Effector memory CD8-positive, alpha-beta T cell (primary cell): ENCODE measurements at regions not wholly inside any gene's neighbourhood (a gene's known extent, or its start where the extent isn't known, plus 50 kb on each side); places are given as distances from the start of the nearest gene placed in this dataset.

Source experiments
- ATAC-seq: fragments of 150-1000 bp; cut with Tn5 transposase; replicated peaks from 2 replicates; pipeline ENCODE4 v1.10.0; 2021; ENCODE audit warnings: mild to moderate bottlenecking, moderate library complexity
- DNase-seq, 3 experiments: peaks; one replicate each; pipeline ENCODE4 v3.0.0; 2021
- H3K27ac Mint-ChIP-seq, 2 donors: one replicate each; pipeline ENCODE4 v1.8.0; 2022; ENCODE audit warnings: mild to moderate bottlenecking in 2 of 2, mixed read lengths in 2 of 2, moderate library complexity in 2 of 2
- H3K27me3 Mint-ChIP-seq, 2 donors: one replicate each; pipeline ENCODE4 v1.8.0; 2022; ENCODE audit warnings: mixed read lengths in 2 of 2
- H3K36me3 Mint-ChIP-seq: one replicate; pipeline ENCODE4 v1.8.0; 2022; ENCODE audit warnings: mild to moderate bottlenecking, moderate library complexity, mixed read lengths; ENCODE audit not compliant: insufficient read depth
- H3K4me1 Mint-ChIP-seq, 2 donors: one replicate each; pipeline ENCODE4 v1.8.0; 2022; ENCODE audit warnings: low read depth in 2 of 2, mixed read lengths in 2 of 2
- H3K4me3 Mint-ChIP-seq, 2 donors: one replicate each; pipeline ENCODE4 v1.8.0; 2022; ENCODE audit warnings: mild to moderate bottlenecking in 2 of 2, mixed read lengths in 2 of 2, moderate library complexity in 2 of 2
- H3K9me3 Mint-ChIP-seq, 2 donors: one replicate each; pipeline ENCODE4 v1.8.0; 2022; ENCODE audit warnings: mixed read lengths in 2 of 2

GRCh38 chr6:153435787-153436186, 304.7 kb upstream of the RGS17 start:
- no peak overlapping the region for H3K27ac Mint-ChIP-seq
- ATAC-seq (no peak), DNase-seq (no peak)
- H3K9me3 Mint-ChIP-seq: peaks cover 0 to 3% of the 10 kb centered on the region in 2 donors
- H3K27me3 Mint-ChIP-seq: no peaks in the 10 kb centered on the region
- no peak overlapping the region for H3K4me3 Mint-ChIP-seq
- H3K4me1 Mint-ChIP-seq: no peaks in the 10 kb centered on the region
- no peaks in the 10 kb centered on the region for H3K36me3 Mint-ChIP-seq

GRCh38 chr6:153425536-153425935, 294.5 kb upstream of the RGS17 start:
- Mint-ChIP-seq H3K4me3 (no peak overlapping the region), H3K27me3 (no peaks in the 10 kb centered on the region), H3K36me3 (no peaks in the 10 kb centered on the region), H3K27ac (no peak overlapping the region), H3K4me1 (no peaks in the 10 kb centered on the region), H3K9me3 (peaks cover 0 to 8% of the 10 kb centered on the region in 2 donors)
- ATAC-seq: no peak
- DNase-seq: no peak

- no peaks in the 10 kb centered on the region for H3K4me1 Mint-ChIP-seq
- no peaks in the 10 kb centered on the region for H3K27me3 Mint-ChIP-seq
- peaks cover 0 to 5% of the 10 kb centered on the region in 2 donors for H3K9me3 Mint-ChIP-seq
- H3K27ac Mint-ChIP-seq: no peak overlapping the region
- H3K36me3 Mint-ChIP-seq: no peaks in the 10 kb centered on the region
- no peak overlapping the region for H3K4me3 Mint-ChIP-seq
- ATAC-seq: no peak
- no peak for DNase-seq
Measured at GRCh38 chr6:153424719-153425400, 293.8 kb upstream of the RGS17 start.

GRCh38 chr6:153412519-153412918, 281.4 kb upstream of the RGS17 start:
- Mint-ChIP-seq H3K27ac (no peak overlapping the region), H3K4me1 (no peaks in the 10 kb centered on the region), H3K36me3 (no peaks in the 10 kb centered on the region)

GRCh38 chr6:153411070-153411648, 280.1 kb upstream of the RGS17 start:
- no peaks in the 10 kb centered on the region for H3K36me3 Mint-ChIP-seq
- H3K4me3 Mint-ChIP-seq: no peak overlapping the region
- H3K9me3 Mint-ChIP-seq: peaks cover 0 to 2% of the 10 kb centered on the region in 2 donors
- no peaks in the 10 kb centered on the region for H3K27me3 Mint-ChIP-seq
- H3K27ac Mint-ChIP-seq: no peak overlapping the region
- ATAC-seq (no peak), DNase-seq (no peak)
- H3K4me1 Mint-ChIP-seq: no peaks in the 10 kb centered on the region

More at GRCh38 chr6:153412519-153412918, 281.4 kb upstream of the RGS17 start:
- ATAC-seq (no peak), DNase-seq (no peak)
- H3K4me3 Mint-ChIP-seq: no peak overlapping the region
- no peaks in the 10 kb centered on the region for H3K27me3 Mint-ChIP-seq
- peaks cover 0 to 2% of the 10 kb centered on the region in 2 donors for H3K9me3 Mint-ChIP-seq

- H3K27ac Mint-ChIP-seq: no peak overlapping the region
Measured at GRCh38 chr6:153405931-153406330, 274.8 kb upstream of the RGS17 start.

GRCh38 chr6:153401751-153402150, 270.7 kb upstream of the RGS17 start:
- H3K27ac Mint-ChIP-seq: no peak overlapping the region
- H3K4me3 Mint-ChIP-seq: no peak overlapping the region
- ATAC-seq (no peak), DNase-seq (no peak)
- H3K4me1 Mint-ChIP-seq: no peaks in the 10 kb centered on the region
- peaks cover 0 to 5% of the 10 kb centered on the region in 2 donors for H3K9me3 Mint-ChIP-seq
- no peaks in the 10 kb centered on the region for H3K27me3 Mint-ChIP-seq
- H3K36me3 Mint-ChIP-seq: no peaks in the 10 kb centered on the region

More at GRCh38 chr6:153405931-153406330, 274.8 kb upstream of the RGS17 start:
- Mint-ChIP-seq H3K36me3 (no peaks in the 10 kb centered on the region), H3K27me3 (no peaks in the 10 kb centered on the region), H3K4me1 (no peaks in the 10 kb centered on the region), H3K4me3 (no peak overlapping the region), H3K9me3 (peaks cover 0 to 2% of the 10 kb centered on the region in 2 donors)
- ATAC-seq (no peak), DNase-seq (no peak)

- Mint-ChIP-seq H3K27me3 (no peaks in the 10 kb centered on the region), H3K9me3 (peaks cover 0 to 5% of the 10 kb centered on the region in 2 donors)
- DNase-seq: no peak
Measured at GRCh38 chr6:153392156-153392555, 261.1 kb upstream of the RGS17 start.

GRCh38 chr6:153373869-153374268, 242.8 kb upstream of the RGS17 start:
- Mint-ChIP-seq H3K4me3 (no peak overlapping the region), H3K27me3 (peaks cover 0 to 18% of the 10 kb centered on the region in 2 donors), H3K27ac (no peak overlapping the region), H3K36me3 (no peaks in the 10 kb centered on the region), H3K4me1 (no peaks in the 10 kb centered on the region), H3K9me3 (no peaks in the 10 kb centered on the region)
- DNase-seq (no peak), ATAC-seq (no peak)

More at GRCh38 chr6:153392156-153392555, 261.1 kb upstream of the RGS17 start:
- H3K4me1 Mint-ChIP-seq: no peaks in the 10 kb centered on the region
- H3K27ac Mint-ChIP-seq: no peak overlapping the region
- no peak for ATAC-seq
- H3K36me3 Mint-ChIP-seq: no peaks in the 10 kb centered on the region
- no peak overlapping the region for H3K4me3 Mint-ChIP-seq

GRCh38 chr6:153368131-153368530, 237.0 kb upstream of the RGS17 start:
- Mint-ChIP-seq H3K36me3 (no peaks in the 10 kb centered on the region), H3K4me1 (no peaks in the 10 kb centered on the region), H3K9me3 (peaks cover 0 to 3% of the 10 kb centered on the region in 2 donors), H3K27me3 (peaks cover 0 to 18% of the 10 kb centered on the region in 2 donors), H3K4me3 (no peak overlapping the region), H3K27ac (no peak overlapping the region)
- DNase-seq: no peak
- no peak for ATAC-seq

- Mint-ChIP-seq H3K4me3 (no peak overlapping the region), H3K9me3 (peaks cover 0 to 8% of the 10 kb centered on the region in 2 donors), H3K27ac (no peak overlapping the region), H3K36me3 (no peaks in the 10 kb centered on the region), H3K27me3 (peaks cover 0 to 18% of the 10 kb centered on the region in 2 donors), H3K4me1 (no peaks in the 10 kb centered on the region)
- DNase-seq (no peak), ATAC-seq (no peak)
Measured at GRCh38 chr6:153367021-153367420, 235.9 kb upstream of the RGS17 start.

GRCh38 chr6:153357391-153357790, 226.3 kb upstream of the RGS17 start:
- Mint-ChIP-seq H3K4me3 (no peak overlapping the region), H3K4me1 (no peaks in the 10 kb centered on the region), H3K9me3 (peaks cover 0 to 5% of the 10 kb centered on the region in 2 donors), H3K27ac (no peak overlapping the region), H3K27me3 (peaks cover 0 to 8% of the 10 kb centered on the region in 2 donors), H3K36me3 (no peaks in the 10 kb centered on the region)
- no peak for ATAC-seq
- DNase-seq: no peak

- Mint-ChIP-seq H3K9me3 (no peaks in the 10 kb centered on the region), H3K4me1 (no peaks in the 10 kb centered on the region), H3K4me3 (no peak overlapping the region), H3K27me3 (no peaks in the 10 kb centered on the region), H3K27ac (no peak overlapping the region), H3K36me3 (no peaks in the 10 kb centered on the region)
- ATAC-seq: no peak
- no peak for DNase-seq
Measured at GRCh38 chr6:153340568-153340967, 209.5 kb upstream of the RGS17 start.

- H3K9me3 Mint-ChIP-seq: peaks cover 0 to 6% of the 10 kb centered on the region in 2 donors
- no peaks in the 10 kb centered on the region for H3K27me3 Mint-ChIP-seq
- ATAC-seq: no peak
- H3K36me3 Mint-ChIP-seq: no peaks in the 10 kb centered on the region
- DNase-seq: no peak
- H3K4me1 Mint-ChIP-seq: no peaks in the 10 kb centered on the region
- H3K4me3 Mint-ChIP-seq: no peak overlapping the region
- H3K27ac Mint-ChIP-seq: no peak overlapping the region
Measured at GRCh38 chr6:153334121-153334520, 203.0 kb upstream of the RGS17 start.
